Activated CD4-positive, CD25-positive, alpha-beta regulatory T cell treated with anti-CD3 and anti-CD28 coated beads, Interleukin-2, amount 50 U/mL, for 24 hours (primary cell): ENCODE measurements at regions not wholly inside any gene's neighbourhood (a gene's known extent, or its start where the extent isn't known, plus 50 kb on each side); places are given as distances from the start of the nearest gene placed in this dataset.

ENCODE experiments used
- ATAC-seq, 2 donors: fragments of 150-1000 bp; cut with Tn5 transposase; one replicate each; pipeline ENCODE4 v1.10.0; 2021; ENCODE audit warnings: mild to moderate bottlenecking in 1 of 2, moderate library complexity in 1 of 2

GRCh38 chr9:7982907-7983306, 183.3 kb upstream of the DMAC1 start:
- no peak for ATAC-seq

GRCh38 chr9:7980691-7981289, 181.2 kb upstream of the DMAC1 start:
- ATAC-seq, result no peak

GRCh38 chr9:7980041-7980440, 180.5 kb upstream of the DMAC1 start:
- no peak for ATAC-seq

DNA sequence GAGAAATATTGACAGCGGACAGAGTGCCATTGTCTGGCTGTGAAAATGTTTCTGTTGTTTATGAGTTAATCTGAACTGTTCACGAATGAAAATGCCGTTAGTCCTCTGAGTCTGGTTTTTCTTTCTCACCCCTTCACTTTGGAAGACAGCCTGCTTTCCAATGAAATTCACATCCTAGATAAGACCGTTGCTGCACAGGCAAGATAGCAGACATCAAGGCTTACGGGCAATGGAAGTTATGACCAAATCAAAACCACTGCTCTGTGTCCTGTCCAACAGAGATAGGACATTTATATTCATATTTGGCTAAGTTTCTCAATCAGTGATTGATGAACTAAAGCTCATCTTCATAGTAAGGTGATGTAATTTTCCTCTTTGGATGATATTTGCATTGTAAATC, 180.0 kb upstream of the DMAC1 start:
- no peak for ATAC-seq

DNA sequence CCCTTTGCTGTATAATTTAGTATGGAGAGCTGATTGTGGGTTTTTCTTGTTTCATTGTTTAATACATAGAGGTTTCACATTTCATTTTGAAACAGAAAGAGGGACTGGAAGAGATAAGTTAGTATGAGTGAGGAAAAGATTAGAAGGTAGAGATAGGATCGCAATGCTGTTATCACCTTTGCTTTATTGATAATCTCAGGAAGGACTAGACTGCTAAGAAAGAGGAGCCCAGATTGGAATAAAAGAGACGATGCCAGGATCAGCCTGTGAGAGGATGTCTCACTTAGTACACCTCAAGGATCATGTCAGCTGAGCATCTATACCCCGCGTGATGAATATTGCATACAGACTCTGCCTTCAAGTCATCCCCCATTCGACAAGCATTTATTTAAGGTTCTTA, 178.0 kb upstream of the DMAC1 start:
- no peak for ATAC-seq

GRCh38 chr9:7976856-7977255, 177.3 kb upstream of the DMAC1 start:
- ATAC-seq, result no peak

DNA sequence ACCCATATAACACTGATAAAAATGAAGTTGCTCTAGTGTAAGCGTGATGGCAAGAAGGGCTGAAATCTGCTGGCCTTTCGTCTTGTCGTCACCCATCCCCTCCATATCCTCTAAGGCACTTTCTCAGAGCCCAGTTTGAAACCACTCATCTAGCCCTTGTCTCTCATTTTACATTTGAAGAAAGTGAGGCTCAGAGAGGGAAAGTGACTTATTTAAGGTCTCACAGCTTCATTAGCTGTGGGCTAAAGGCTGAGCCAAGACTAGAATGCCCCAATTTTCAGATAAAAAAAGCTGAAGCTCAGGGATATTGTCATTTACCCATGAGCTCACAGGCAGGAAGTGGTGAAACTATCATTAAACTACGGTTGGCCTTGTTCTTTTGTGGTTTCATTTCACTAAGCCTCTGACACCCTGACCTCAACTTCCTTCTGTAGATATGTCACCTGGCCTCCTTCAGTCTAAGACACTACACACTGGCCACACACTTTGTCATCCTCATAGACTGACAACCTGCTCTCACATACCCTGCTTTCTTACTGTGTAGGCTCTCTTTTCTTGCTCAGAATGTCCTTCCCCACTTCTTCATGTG, 176.7 kb upstream of the DMAC1 start:
- peak; percentile 98 for ATAC-seq

DNA sequence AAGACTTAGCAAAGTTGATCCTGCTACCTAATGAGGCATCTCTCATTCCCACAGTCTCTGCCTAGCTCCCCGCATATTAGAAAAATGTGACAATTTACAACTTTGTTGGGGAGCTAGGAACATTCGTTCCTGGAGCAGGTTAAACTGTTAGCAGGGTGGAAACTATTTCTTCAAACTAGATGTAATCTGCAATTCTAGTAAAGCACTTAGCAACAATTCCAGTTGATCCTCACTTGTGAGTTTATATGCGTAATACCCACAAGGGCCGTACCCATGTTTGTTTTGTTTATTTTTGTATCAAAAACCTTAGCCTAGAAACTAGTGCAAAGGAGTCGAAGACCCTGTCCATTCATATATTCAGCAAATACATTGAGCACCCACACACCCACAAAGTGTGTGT, 175.8 kb upstream of the DMAC1 start:
- ATAC-seq, result no peak

DNA sequence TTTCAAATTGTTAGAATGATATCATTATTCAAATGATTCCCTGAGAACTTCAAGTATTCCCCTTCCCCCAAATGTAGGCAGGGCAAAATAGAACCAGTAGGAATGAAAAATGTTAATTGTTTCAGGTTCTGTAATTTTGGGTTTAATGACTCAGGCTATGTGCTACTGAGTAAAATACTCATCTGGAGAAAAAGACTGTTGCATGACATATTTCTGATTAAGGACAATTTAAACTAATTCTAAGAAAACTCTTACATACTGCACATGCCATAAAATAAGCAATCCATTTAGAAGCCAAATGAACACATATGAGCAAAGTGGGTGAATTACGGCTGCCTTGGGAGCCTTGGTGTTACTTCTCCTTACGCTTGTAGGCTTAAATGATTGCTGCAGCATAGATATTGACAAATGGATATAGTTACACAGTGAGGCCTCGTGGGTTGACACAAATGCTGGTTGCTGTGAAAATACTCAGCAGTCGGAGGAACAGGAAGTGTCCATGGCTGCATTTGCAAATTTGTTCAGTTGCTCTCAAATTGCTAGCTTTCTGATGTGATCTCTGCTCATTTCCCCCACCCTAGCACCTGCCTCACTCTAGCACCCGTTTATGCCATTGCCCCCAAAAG, 174.9 kb upstream of the DMAC1 start:
- ATAC-seq, result peak; percentile 44 to 49

- no peak for ATAC-seq
Measured at GRCh38 chr9:7973123-7973522, 173.5 kb upstream of the DMAC1 start.

DNA sequence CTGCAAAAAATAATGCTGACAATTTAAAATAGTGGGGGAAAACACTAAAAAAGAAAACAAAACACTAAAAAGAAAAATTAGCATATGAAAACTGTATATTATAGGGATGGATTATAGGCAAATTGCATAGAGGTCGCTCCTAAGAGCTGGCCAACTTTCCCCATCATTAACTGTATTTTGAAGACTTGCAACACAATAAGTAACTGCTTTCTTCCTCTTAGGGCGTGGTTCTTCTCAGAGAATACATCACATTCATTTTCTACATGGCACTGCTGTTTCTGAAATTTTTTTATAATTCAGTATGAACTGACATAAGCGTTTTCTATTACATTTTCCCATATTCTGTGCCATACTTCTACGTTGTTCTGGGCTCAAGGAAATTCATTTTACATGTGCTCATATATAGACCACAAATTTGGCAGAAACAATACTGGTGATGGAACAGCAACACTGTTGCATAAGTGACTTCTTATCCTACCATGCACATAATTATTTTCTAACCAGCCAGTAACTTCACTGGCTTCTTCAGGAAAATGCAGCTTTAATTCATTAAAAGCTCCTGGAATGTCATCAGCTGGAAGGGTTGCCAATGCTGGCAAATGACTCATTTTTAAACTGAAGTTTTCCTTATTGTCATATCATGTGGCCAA, 171.2 kb upstream of the DMAC1 start:
- no peak for ATAC-seq

GRCh38 chr9:7968687-7969086, 169.1 kb upstream of the DMAC1 start:
- ATAC-seq, result no peak

DNA sequence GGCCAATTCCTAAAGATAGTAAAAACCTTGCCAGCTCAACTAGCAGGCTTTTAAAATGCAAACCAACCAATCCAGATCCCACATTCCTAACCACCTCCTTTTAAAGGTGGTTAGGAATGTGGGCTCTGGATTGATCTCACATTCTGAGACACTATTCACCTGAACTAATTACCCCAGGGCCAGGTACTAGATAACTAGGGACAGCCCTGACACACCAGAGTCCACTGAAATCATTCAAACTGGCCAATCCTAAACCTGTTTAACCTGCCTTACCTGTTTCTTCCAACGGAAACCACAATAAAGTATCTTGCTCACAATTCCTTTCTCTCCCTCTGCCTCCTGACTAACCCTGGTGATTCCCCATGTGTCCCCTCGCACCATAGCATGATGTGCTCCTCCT, 168.3 kb upstream of the DMAC1 start:
- ATAC-seq, result no peak

- peak; percentile 44 to 49 for ATAC-seq
Measured at GRCh38 chr9:7967093-7967827, 167.7 kb upstream of the DMAC1 start.

DNA sequence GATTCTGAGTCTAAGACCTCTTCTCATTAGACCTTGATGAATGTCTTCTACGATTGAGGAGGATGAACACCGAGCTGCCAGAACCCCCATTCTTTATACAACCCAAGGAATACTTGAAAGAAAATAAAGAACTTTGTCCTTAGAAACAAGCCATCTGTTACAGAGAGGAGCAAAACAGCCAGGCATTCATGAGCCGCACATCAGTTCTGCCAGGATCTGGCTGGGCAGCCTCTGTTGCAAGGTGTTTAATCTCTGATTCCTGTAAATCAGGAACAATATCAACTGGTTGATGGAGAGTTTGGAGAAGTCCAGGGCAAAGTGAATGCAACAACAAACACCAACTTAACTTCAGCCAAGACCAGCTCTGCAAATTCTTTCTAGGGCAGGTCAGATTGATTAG, 165.5 kb upstream of the DMAC1 start:
- ATAC-seq, result no peak

DNA sequence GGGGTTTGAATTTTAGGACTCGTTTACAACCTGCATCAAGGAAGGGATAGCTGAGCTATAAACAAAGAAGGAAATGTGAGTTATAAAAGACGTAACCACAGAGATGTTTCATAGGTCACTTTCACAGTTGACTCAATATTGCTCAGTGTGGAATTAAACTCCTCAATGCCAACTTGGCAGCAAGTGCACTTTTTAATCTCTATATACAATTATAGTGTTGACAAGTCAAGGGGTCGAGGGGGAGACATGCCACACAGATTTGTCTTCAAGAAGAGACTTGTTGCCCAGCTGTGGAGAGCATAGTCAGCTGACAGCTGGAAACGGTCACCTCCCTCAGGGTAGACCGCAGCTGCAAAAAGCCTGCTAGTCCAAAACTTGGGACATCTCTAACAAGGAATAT, 163.4 kb upstream of the DMAC1 start:
- ATAC-seq, result no peak

DNA sequence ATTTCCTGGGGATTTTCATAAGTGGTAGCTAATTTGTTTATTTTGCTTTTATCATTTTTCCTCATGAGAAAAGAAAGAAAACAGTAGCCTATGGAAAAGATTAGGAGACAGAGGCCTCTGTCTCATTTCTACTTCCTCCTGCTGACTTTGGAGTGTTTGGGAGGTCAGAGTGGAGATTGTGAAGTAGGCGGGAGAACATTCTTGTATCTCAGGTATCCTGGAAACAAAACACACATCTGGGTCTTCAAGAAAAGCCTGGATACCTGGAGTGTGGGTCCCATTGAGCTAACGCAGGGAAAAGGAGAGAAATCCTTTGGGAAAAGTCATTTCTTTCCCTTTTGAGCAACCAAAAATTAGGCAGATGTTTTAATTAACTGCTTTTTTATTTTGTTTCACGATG, 161.5 kb upstream of the DMAC1 start:
- no peak for ATAC-seq

DNA sequence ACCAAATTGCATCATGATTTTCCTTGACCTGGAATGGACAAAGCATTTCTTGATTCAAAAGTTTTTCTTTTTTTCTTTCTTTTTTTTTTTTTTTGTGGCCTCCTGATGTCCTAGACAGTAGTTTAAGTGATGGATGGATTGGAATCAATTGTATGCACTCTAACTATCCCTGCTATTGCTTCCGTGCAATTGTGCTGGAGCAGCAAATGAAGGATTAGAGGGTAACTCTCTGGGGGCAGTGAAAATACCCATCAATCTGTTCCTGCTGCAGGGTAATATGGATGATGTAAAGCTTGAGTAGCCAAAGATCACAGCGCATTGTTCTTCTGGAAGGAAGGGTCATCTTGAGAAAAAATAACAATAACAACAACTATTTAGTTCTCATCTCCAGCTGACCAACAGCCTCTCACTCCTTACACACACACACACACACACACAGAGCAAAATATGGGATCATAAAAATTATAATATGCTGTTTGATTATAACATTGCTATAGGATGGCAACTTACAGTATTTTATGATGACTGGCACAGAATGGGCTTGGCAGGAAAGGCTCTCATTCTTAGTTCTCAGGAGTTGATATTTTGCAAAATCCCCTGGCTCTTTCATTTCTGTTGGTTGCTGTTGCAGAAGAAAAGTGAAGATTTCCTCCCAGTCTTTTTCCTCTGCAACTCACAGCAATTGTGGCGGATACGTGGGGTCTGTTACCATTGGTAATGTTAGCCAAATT, 160.9 kb upstream of the DMAC1 start:
- no peak for ATAC-seq

- no peak for ATAC-seq
Measured at GRCh38 chr9:7957803-7958202, 158.2 kb upstream of the DMAC1 start.

- ATAC-seq, result no peak
Measured at GRCh38 chr9:7947577-7947976, 148.0 kb upstream of the DMAC1 start.

- ATAC-seq, result no peak
Measured at GRCh38 chr9:7946458-7946857, 146.9 kb upstream of the DMAC1 start.

GRCh38 chr9:7944572-7944971, 145.0 kb upstream of the DMAC1 start:
- no peak for ATAC-seq
